H9 (cell line): ENCODE measurements at regions not wholly inside any gene's neighbourhood (a gene's known extent, or its start where the extent isn't known, plus 50 kb on each side); places are given as distances from the start of the nearest gene placed in this dataset.

ENCODE experiments used
- DNase-seq: peaks from one replicate; pipeline ENCODE4 v3.0.0-alpha.2; 2017
- H2AFZ ChIP-seq: one replicate; pipeline ENCODE4 v1.6.1; 2013; ENCODE audit warnings: mild to moderate bottlenecking, low read length, control low read depth, moderate library complexity
- H2AK5ac ChIP-seq: 2 replicates; pipeline ENCODE4 v1.6.1; 2013; ENCODE audit warnings: low read length, control low read depth, mixed read lengths; ENCODE audit not compliant: insufficient read length
- H2BK120ac ChIP-seq: one replicate; pipeline ENCODE4 v1.6.1; 2013; ENCODE audit warnings: low read depth, mild to moderate bottlenecking, low read length, control low read depth, inconsistent platforms; ENCODE audit not compliant: poor library complexity, severe bottlenecking
- H2BK12ac ChIP-seq: 2 replicates; pipeline ENCODE4 v1.6.1; 2013; ENCODE audit warnings: low read length, control low read depth, mixed read lengths, low read depth; ENCODE audit not compliant: insufficient read length
- H2BK15ac ChIP-seq: 2 replicates; pipeline ENCODE4 v1.6.1; 2013; ENCODE audit warnings: low read depth, low read length, control low read depth
- H2BK20ac ChIP-seq: one replicate; pipeline ENCODE4 v1.6.1; 2013; ENCODE audit warnings: low read depth, mild to moderate bottlenecking, low read length, control low read depth, inconsistent platforms; ENCODE audit not compliant: poor library complexity, severe bottlenecking
- H2BK5ac ChIP-seq: 2 replicates; pipeline ENCODE4 v1.6.1; 2013; ENCODE audit warnings: low read length, control low read depth, mixed read lengths; ENCODE audit not compliant: insufficient read length
- H3K14ac ChIP-seq: 2 replicates; pipeline ENCODE4 v1.6.1; 2013; ENCODE audit warnings: low read length, control low read depth; ENCODE audit not compliant: insufficient read depth
- H3K18ac ChIP-seq: 2 replicates; pipeline ENCODE4 v1.6.1; 2013; ENCODE audit warnings: low read depth, mild to moderate bottlenecking, mixed read lengths, low read length, control low read depth; ENCODE audit not compliant: insufficient read length
- H3K23ac ChIP-seq: 2 replicates; pipeline ENCODE4 v1.6.1; 2013; ENCODE audit warnings: low read length, control low read depth, mixed read lengths, low read depth; ENCODE audit not compliant: insufficient read length
- H3K23me2 ChIP-seq: 2 replicates; pipeline ENCODE4 v1.6.1; 2013; ENCODE audit warnings: low read depth, mild to moderate bottlenecking, mixed read lengths, low read length, control low read depth; ENCODE audit not compliant: insufficient read length, poor library complexity, severe bottlenecking
- H3K27ac ChIP-seq: 2 replicates; pipeline ENCODE4 v1.5.1; 2013; ENCODE audit warnings: low read length, control low read depth, mixed read lengths, low read depth; ENCODE audit not compliant: insufficient read length
- H3K27me3 ChIP-seq: 2 replicates; pipeline ENCODE4 v1.6.1; 2013; ENCODE audit warnings: low read length, control low read depth, inconsistent platforms; ENCODE audit not compliant: insufficient read depth
- H3K4ac ChIP-seq: 2 replicates; pipeline ENCODE4 v1.6.1; 2013; ENCODE audit warnings: low read depth, mild to moderate bottlenecking, control low read depth, inconsistent platforms, low read length, moderate library complexity
- H3K4me1 ChIP-seq: 2 replicates; pipeline ENCODE4 v1.6.1; 2013; ENCODE audit warnings: low read length, control low read depth, inconsistent platforms; ENCODE audit not compliant: insufficient read depth
- H3K4me2 ChIP-seq: 2 replicates; pipeline ENCODE4 v1.6.1; 2013; ENCODE audit warnings: low read length, control low read depth, mixed read lengths; ENCODE audit not compliant: insufficient read length, insufficient read depth
- H3K56ac ChIP-seq: 2 replicates; pipeline ENCODE4 v1.6.1; 2013; ENCODE audit warnings: low read depth, mild to moderate bottlenecking, mixed read lengths, low read length, control low read depth; ENCODE audit not compliant: insufficient read length
- H3K79me1 ChIP-seq: 2 replicates; pipeline ENCODE4 v1.6.1; 2013; ENCODE audit warnings: low read depth, mild to moderate bottlenecking, moderate library complexity, low read length, control low read depth, inconsistent platforms; ENCODE audit not compliant: insufficient read depth, poor library complexity, severe bottlenecking
- H3K79me2 ChIP-seq: 2 replicates; pipeline ENCODE4 v1.6.1; 2013; ENCODE audit warnings: low read length, control low read depth, inconsistent platforms; ENCODE audit not compliant: insufficient read depth
- H3K9ac ChIP-seq: 2 replicates; pipeline ENCODE4 v1.6.1; 2013; ENCODE audit warnings: low read length, control low read depth, mixed read lengths; ENCODE audit not compliant: insufficient read length; ENCODE audit errors: extremely low read depth
- H3K9me3 ChIP-seq: one replicate; pipeline ENCODE4 v1.6.1; 2013; ENCODE audit warnings: low read depth, low read length, inconsistent platforms; ENCODE audit not compliant: control insufficient read depth
- H3T11ph ChIP-seq: one replicate; pipeline ENCODE4 v1.6.1; 2013; ENCODE audit warnings: mild to moderate bottlenecking, low read length, control low read depth, inconsistent platforms
- H4K20me1 ChIP-seq: one replicate; pipeline ENCODE4 v1.6.1; 2013; ENCODE audit not compliant: control insufficient read depth, insufficient read length, insufficient read depth
- H4K5ac ChIP-seq: 2 replicates; pipeline ENCODE4 v1.6.1; 2013; ENCODE audit warnings: low read depth, mild to moderate bottlenecking, mixed read lengths, low read length, control low read depth; ENCODE audit not compliant: insufficient read length
- H4K8ac ChIP-seq: replicated peaks from 2 replicates; pipeline ENCODE4 v1.6.1; 2013; ENCODE audit warnings: low read length, control low read depth, mixed read lengths, low read depth; ENCODE audit not compliant: insufficient read length
- H4K91ac ChIP-seq: 2 replicates; pipeline ENCODE4 v1.6.1; 2013; ENCODE audit warnings: low read depth, mild to moderate bottlenecking, moderate library complexity, mixed read lengths, low read length, control low read depth; ENCODE audit not compliant: insufficient read length
- H3K27ac Mint-ChIP-seq, 3 experiments: 2 replicates in 2 of 3; 3 replicates in 1 of 3; pipeline ENCODE4 v1.8.0; 2020 to 2021; ENCODE audit warnings: mixed read lengths in 3 of 3, mild to moderate bottlenecking in 1 of 3, moderate library complexity in 1 of 3
- H3K27me3 Mint-ChIP-seq: 2 replicates; pipeline ENCODE4 v1.8.0; 2021; ENCODE audit warnings: low read depth, mild to moderate bottlenecking, moderate library complexity, mixed read lengths
- H3K36me3 Mint-ChIP-seq, 3 experiments: 2 replicates in 2 of 3; 3 replicates in 1 of 3; pipeline ENCODE4 v1.8.0; 2020 to 2021; ENCODE audit warnings: low read depth in 3 of 3, mixed read lengths in 3 of 3; ENCODE audit not compliant: insufficient read depth in 1 of 3
- H3K4me1 Mint-ChIP-seq, 2 experiments: 2 replicates each; pipeline ENCODE4 v1.8.0; 2020; ENCODE audit warnings: mixed read lengths in 2 of 2
- H3K4me3 Mint-ChIP-seq, 2 experiments: 2 replicates in 1 of 2; 3 replicates in 1 of 2; pipeline ENCODE4 v1.8.0; 2020 to 2021; ENCODE audit warnings: mild to moderate bottlenecking in 2 of 2, mixed read lengths in 2 of 2, moderate library complexity in 1 of 2
- H3K9me3 Mint-ChIP-seq, 2 experiments: 2 replicates in 1 of 2; 3 replicates in 1 of 2; pipeline ENCODE4 v1.8.0; 2020; ENCODE audit warnings: mild to moderate bottlenecking in 2 of 2, mixed read lengths in 2 of 2, moderate library complexity in 1 of 2
- CTCF ChIP-seq: fragments of 200-600 bp; sonication (generic); conservative IDR thresholded peaks from 3 replicates; pipeline ENCODE4 v1.8.0; 2021; ENCODE audit warnings: antibody characterized with exemption, mild to moderate bottlenecking
- WGBS: extraction: QIAGEN DNeasy Blood & Tissue Kit; methylation state at CpG from one replicate; pipeline ENCODE4 v1.1.7; 2013; ENCODE audit warnings: missing lambda C conversion rate, low lambda C conversion rate, mixed read lengths; ENCODE audit not compliant: insufficient read length; ENCODE audit errors: extremely low coverage; 5-methylcytosine and 5-hydroxymethylcytosine counted together

GRCh38 chr2:163207693-163208370 lies 369.3 kb upstream of the KCNH7 start:
- Histone ChIP-seq H3K23ac (no peak overlapping the region), H4K20me1 (no peaks in the 10 kb centered on the region), H3K79me1 (no peaks in the 10 kb centered on the region), H2BK5ac (no peak overlapping the region), H2BK20ac (no peak overlapping the region), H3K18ac (no peak overlapping the region), H4K91ac (no peak overlapping the region), H4K8ac (no peak overlapping the region), H3K23me2 (no peaks in the 10 kb centered on the region), H2BK15ac (no peak overlapping the region), H3K27me3 (no peaks in the 10 kb centered on the region), H3K79me2 (no peaks in the 10 kb centered on the region), H3K4me2 (no peak overlapping the region), H2AFZ (no peak overlapping the region), H2BK12ac (no peak overlapping the region), H3K9ac (no peak overlapping the region), H3K4me1 (no peaks in the 10 kb centered on the region), H3K14ac (no peak overlapping the region), H3K27ac (no peak overlapping the region), H3K56ac (no peak overlapping the region), H2BK120ac (no peak overlapping the region), H3K9me3 (no peaks in the 10 kb centered on the region), H3T11ph (no peak overlapping the region), H3K4ac (no peak overlapping the region), H4K5ac (no peak overlapping the region), H2AK5ac (no peak overlapping the region)
- no peak for DNase-seq
- H3K27ac Mint-ChIP-seq = no peak overlapping the region
- no peak overlapping the region for H3K4me3 Mint-ChIP-seq
- H3K36me3 Mint-ChIP-seq = no peaks in the 10 kb centered on the region
- peaks cover 8 to 9% of the 10 kb centered on the region in 2 experiments for H3K4me1 Mint-ChIP-seq
- no peak for TF ChIP-seq CTCF
- H3K9me3 Mint-ChIP-seq = no peaks in the 10 kb centered on the region
- no peaks in the 10 kb centered on the region for H3K27me3 Mint-ChIP-seq
- no CpG with 5 or more reads among the region's 2 CpGs for WGBS
